SU-DHL-6 (cell line): ENCODE measurements at regions not wholly inside any gene's neighbourhood (a gene's known extent, or its start where the extent isn't known, plus 50 kb on each side); places are given as distances from the start of the nearest gene placed in this dataset.

Experiments used
- H2AFZ ChIP-seq: fragments of 200-600 bp; sonication (generic); 2 replicates; pipeline ENCODE4 v1.6.1; 2014; ENCODE audit warnings: low read depth, mild to moderate bottlenecking, moderate library complexity, mixed read lengths, antibody characterized with exemption, low read length; ENCODE audit not compliant: severe bottlenecking
- H3F3A ChIP-seq: fragments of 200-600 bp; shearing (Covaris generic); 2 replicates; pipeline ENCODE4 v1.6.0; 2016; ENCODE audit warnings: antibody characterized with exemption, mild to moderate bottlenecking; ENCODE audit not compliant: insufficient read depth
- H3K27ac ChIP-seq: fragments of 200-600 bp; sonication (generic); 2 replicates; pipeline ENCODE4 v1.5.1; 2016; ENCODE audit warnings: low read depth, mild to moderate bottlenecking, low read length, moderate library complexity, mixed read lengths
- H3K27me3 ChIP-seq: fragments of 200-600 bp; sonication (generic), shearing (Covaris generic); 2 replicates; pipeline ENCODE4 v1.6.0; 2014; ENCODE audit warnings: mild to moderate bottlenecking, low read length
- H3K36me3 ChIP-seq: fragments of 200-600 bp; sonication (generic); 2 replicates; pipeline ENCODE4 v1.6.1; 2014; ENCODE audit warnings: mild to moderate bottlenecking, low read length, mixed read lengths
- H3K4me2 ChIP-seq: fragments of 300-600, 200-600 bp; shearing (Covaris generic), sonication (generic); 2 replicates; pipeline ENCODE4 v1.6.0; 2014; ENCODE audit warnings: low read length, low read depth, mild to moderate bottlenecking; ENCODE audit not compliant: poor library complexity, severe bottlenecking
- H3K4me3 ChIP-seq: fragments of 200-600 bp; sonication (generic); 2 replicates; pipeline ENCODE4 v1.5.1; 2014; ENCODE audit warnings: antibody characterized with exemption, low read length, mild to moderate bottlenecking, mixed read lengths; ENCODE audit not compliant: insufficient read depth, poor library complexity, severe bottlenecking
- H3K79me2 ChIP-seq: fragments of 200-600 bp; sonication (generic); 2 replicates; pipeline ENCODE4 v1.6.1; 2014; ENCODE audit warnings: mild to moderate bottlenecking, low read length, moderate library complexity; ENCODE audit not compliant: insufficient read depth
- H3K9ac ChIP-seq: fragments of 200-600 bp; sonication (generic); 2 replicates; pipeline ENCODE4 v1.7.0; 2014; ENCODE audit warnings: mild to moderate bottlenecking, low read length
- H3K9me2 ChIP-seq: fragments of 200-600 bp; sonication (generic); replicated peaks from 2 replicates; pipeline ENCODE4 v1.6.1; 2014; ENCODE audit warnings: low read length; ENCODE audit not compliant: insufficient read depth
- H3K9me3 ChIP-seq: fragments of 200-600 bp; sonication (generic); 2 replicates; pipeline ENCODE4 v1.6.1; 2014; ENCODE audit warnings: low read length, mixed read lengths; ENCODE audit not compliant: insufficient read depth
- H4K20me1 ChIP-seq: fragments of 200-600 bp; sonication (generic); 2 replicates; pipeline ENCODE4 v1.6.1; 2014; ENCODE audit warnings: low read depth, mild to moderate bottlenecking, antibody characterized with exemption, low read length, moderate library complexity, mixed read lengths
- EZH2phosphoT487 ChIP-seq: fragments of 200-600 bp; sonication (generic), shearing (Covaris generic); conservative IDR thresholded peaks from 2 replicates; pipeline ENCODE4 v1.6.1; 2018; ENCODE audit warnings: mild to moderate bottlenecking, antibody characterized with exemption, low read length, moderate library complexity, mixed read lengths
- TF ChIP-seq, protein P1 (sequence below): fragments of 200-600 bp; sonication (generic); IDR thresholded peaks from one replicate; pipeline ENCODE4 v1.5.1; 2017; ENCODE audit warnings: antibody characterized with exemption, mild to moderate bottlenecking, low read length, moderate library complexity; ENCODE audit not compliant: insufficient read depth, poor library complexity, severe bottlenecking

DNA sequence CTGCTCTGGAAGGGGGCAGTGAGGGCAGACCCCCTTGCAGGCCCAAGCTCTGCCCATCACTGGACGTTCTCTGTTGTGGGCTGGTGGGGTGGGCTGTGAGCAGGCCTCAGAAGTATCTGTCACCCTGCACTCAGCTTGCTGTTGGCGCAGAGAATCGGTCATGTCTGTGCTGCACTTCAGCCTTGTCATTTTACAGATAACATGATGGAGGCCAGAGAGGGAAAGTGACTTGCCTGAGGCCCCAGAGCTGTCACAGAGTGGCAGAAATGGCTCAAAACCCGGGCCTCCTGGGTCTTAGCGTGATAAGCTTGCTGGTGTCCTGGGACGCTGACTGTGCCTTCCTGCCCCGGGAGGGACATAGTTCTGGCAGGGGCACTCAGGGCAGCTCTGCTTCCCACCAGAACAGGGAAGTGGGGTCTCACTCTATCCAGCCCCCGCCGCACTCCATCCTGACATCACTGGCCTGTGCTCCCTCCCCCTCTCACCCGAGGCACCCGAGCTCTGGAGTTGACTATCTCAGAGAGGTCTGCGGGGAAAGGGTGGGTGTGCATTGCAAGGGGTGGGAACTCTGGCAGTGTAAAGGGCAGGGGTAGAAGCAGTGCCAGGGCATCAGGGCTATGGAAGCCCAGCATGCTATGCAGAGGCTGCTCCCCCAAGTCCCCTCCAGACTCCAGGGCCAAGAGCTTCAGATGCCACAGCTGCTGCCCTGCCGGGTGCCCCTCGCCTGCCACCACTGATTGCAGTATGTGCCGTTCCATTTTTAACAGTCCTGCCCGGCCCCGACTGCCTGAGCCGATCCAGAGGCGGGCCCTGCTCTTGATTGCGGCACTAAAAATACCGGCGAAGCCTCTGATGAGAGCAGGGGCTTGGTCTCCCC is 50.4 kb upstream of the NECTIN1 start:
- no peaks in the 10 kb centered on the region for H3K27me3 ChIP-seq
- H2AFZ ChIP-seq, result no peak overlapping the region
- no peak overlapping the region for H3K4me2 ChIP-seq
- no peaks in the 10 kb centered on the region for H3F3A ChIP-seq
- H3K36me3 ChIP-seq, result no peaks in the 10 kb centered on the region
- no peaks in the 10 kb centered on the region for H4K20me1 ChIP-seq
- no peak overlapping the region for H3K27ac ChIP-seq
- no peaks in the 10 kb centered on the region for H3K9me2 ChIP-seq
- H3K9ac ChIP-seq, result no peak overlapping the region
- no peaks in the 10 kb centered on the region for H3K9me3 ChIP-seq
- no peak overlapping the region for H3K4me3 ChIP-seq
- TF ChIP-seq, protein P1, sequence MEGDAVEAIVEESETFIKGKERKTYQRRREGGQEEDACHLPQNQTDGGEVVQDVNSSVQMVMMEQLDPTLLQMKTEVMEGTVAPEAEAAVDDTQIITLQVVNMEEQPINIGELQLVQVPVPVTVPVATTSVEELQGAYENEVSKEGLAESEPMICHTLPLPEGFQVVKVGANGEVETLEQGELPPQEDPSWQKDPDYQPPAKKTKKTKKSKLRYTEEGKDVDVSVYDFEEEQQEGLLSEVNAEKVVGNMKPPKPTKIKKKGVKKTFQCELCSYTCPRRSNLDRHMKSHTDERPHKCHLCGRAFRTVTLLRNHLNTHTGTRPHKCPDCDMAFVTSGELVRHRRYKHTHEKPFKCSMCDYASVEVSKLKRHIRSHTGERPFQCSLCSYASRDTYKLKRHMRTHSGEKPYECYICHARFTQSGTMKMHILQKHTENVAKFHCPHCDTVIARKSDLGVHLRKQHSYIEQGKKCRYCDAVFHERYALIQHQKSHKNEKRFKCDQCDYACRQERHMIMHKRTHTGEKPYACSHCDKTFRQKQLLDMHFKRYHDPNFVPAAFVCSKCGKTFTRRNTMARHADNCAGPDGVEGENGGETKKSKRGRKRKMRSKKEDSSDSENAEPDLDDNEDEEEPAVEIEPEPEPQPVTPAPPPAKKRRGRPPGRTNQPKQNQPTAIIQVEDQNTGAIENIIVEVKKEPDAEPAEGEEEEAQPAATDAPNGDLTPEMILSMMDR, result no peak
- no peak for TF ChIP-seq EZH2phosphoT487
- H3K79me2 ChIP-seq, result no peaks in the 10 kb centered on the region
